Glutamatergic neuron (in vitro differentiated cells): ENCODE measurements at regions not wholly inside any gene's neighbourhood (a gene's known extent, or its start where the extent isn't known, plus 50 kb on each side); places are given as distances from the start of the nearest gene placed in this dataset.

Experiments used
- DNase-seq: peaks from one replicate; pipeline ENCODE4 v3.0.0; 2022
- H3K27ac Mint-ChIP-seq: one replicate; pipeline ENCODE4 v1.8.0; 2020; ENCODE audit warnings: mild to moderate bottlenecking, mixed read lengths, inconsistent platforms; ENCODE audit not compliant: unreplicated experiment
- H3K27me3 Mint-ChIP-seq: one replicate; pipeline ENCODE4 v1.8.0; 2020; ENCODE audit warnings: mild to moderate bottlenecking, moderate library complexity, mixed read lengths, inconsistent platforms; ENCODE audit not compliant: unreplicated experiment
- H3K36me3 Mint-ChIP-seq: one replicate; pipeline ENCODE4 v1.8.0; 2020; ENCODE audit warnings: mild to moderate bottlenecking, mixed read lengths, inconsistent platforms; ENCODE audit not compliant: unreplicated experiment
- H3K4me1 Mint-ChIP-seq: one replicate; pipeline ENCODE4 v1.8.0; 2020; ENCODE audit warnings: mild to moderate bottlenecking, low read depth, mixed read lengths, inconsistent platforms; ENCODE audit not compliant: unreplicated experiment
- H3K4me3 Mint-ChIP-seq: one replicate; pipeline ENCODE4 v1.8.0; 2020; ENCODE audit warnings: mild to moderate bottlenecking, mixed read lengths, inconsistent platforms; ENCODE audit not compliant: unreplicated experiment
- H3K9me3 Mint-ChIP-seq: one replicate; pipeline ENCODE4 v1.8.0; 2020; ENCODE audit warnings: mild to moderate bottlenecking, moderate library complexity, mixed read lengths, inconsistent platforms; ENCODE audit not compliant: unreplicated experiment
- TF ChIP-seq, protein P1 (sequence below): fragments of 200-600 bp; sonication (generic); IDR thresholded peaks from one replicate; pipeline ENCODE4 v1.5.0; 2021; ENCODE audit not compliant: partially characterized antibody, unreplicated experiment

GRCh38 chr13:79678100-79678499 lies 197.1 kb downstream of the NDFIP2 start:
- Mint-ChIP-seq H3K4me3 (no peak overlapping the region), H3K27me3 (no peaks in the 10 kb centered on the region), H3K36me3 (no peaks in the 10 kb centered on the region), H3K27ac (no peak overlapping the region), H3K9me3 (no peaks in the 10 kb centered on the region), H3K4me1 (peaks cover 11% of the 10 kb centered on the region)
- TF ChIP-seq, protein P1, sequence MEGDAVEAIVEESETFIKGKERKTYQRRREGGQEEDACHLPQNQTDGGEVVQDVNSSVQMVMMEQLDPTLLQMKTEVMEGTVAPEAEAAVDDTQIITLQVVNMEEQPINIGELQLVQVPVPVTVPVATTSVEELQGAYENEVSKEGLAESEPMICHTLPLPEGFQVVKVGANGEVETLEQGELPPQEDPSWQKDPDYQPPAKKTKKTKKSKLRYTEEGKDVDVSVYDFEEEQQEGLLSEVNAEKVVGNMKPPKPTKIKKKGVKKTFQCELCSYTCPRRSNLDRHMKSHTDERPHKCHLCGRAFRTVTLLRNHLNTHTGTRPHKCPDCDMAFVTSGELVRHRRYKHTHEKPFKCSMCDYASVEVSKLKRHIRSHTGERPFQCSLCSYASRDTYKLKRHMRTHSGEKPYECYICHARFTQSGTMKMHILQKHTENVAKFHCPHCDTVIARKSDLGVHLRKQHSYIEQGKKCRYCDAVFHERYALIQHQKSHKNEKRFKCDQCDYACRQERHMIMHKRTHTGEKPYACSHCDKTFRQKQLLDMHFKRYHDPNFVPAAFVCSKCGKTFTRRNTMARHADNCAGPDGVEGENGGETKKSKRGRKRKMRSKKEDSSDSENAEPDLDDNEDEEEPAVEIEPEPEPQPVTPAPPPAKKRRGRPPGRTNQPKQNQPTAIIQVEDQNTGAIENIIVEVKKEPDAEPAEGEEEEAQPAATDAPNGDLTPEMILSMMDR: no peak
- DNase-seq: no peak

- TF ChIP-seq, protein P1: no peak
- no peak for DNase-seq
- Mint-ChIP-seq H3K27ac (no peak overlapping the region), H3K4me3 (no peak overlapping the region), H3K36me3 (no peaks in the 10 kb centered on the region), H3K9me3 (no peaks in the 10 kb centered on the region), H3K27me3 (no peaks in the 10 kb centered on the region), H3K4me1 (peaks cover 9% of the 10 kb centered on the region)
These were observed 195.1 kb downstream of the NDFIP2 start for GRCh38 chr13:79675931-79676660.

- H3K36me3 Mint-ChIP-seq: no peaks in the 10 kb centered on the region
- no peak for DNase-seq
- no peaks in the 10 kb centered on the region for H3K9me3 Mint-ChIP-seq
- no peak overlapping the region for H3K27ac Mint-ChIP-seq
- TF ChIP-seq, protein P1: no peak
- H3K4me3 Mint-ChIP-seq: no peak overlapping the region
- H3K27me3 Mint-ChIP-seq: no peaks in the 10 kb centered on the region
- H3K4me1 Mint-ChIP-seq: peaks cover 4% of the 10 kb centered on the region
These were observed 194.0 kb downstream of the NDFIP2 start for GRCh38 chr13:79674765-79675515.

- no peak overlapping the region for H3K4me3 Mint-ChIP-seq
- peaks cover 3% of the 10 kb centered on the region for H3K27me3 Mint-ChIP-seq
- H3K36me3 Mint-ChIP-seq: no peaks in the 10 kb centered on the region
- no peaks in the 10 kb centered on the region for H3K9me3 Mint-ChIP-seq
- H3K4me1 Mint-ChIP-seq: peaks cover 4% of the 10 kb centered on the region
- no peak for DNase-seq
- no peak overlapping the region for H3K27ac Mint-ChIP-seq
- TF ChIP-seq, protein P1: no peak
These were observed 193.0 kb downstream of the NDFIP2 start for GRCh38 chr13:79673993-79674377.

DNA sequence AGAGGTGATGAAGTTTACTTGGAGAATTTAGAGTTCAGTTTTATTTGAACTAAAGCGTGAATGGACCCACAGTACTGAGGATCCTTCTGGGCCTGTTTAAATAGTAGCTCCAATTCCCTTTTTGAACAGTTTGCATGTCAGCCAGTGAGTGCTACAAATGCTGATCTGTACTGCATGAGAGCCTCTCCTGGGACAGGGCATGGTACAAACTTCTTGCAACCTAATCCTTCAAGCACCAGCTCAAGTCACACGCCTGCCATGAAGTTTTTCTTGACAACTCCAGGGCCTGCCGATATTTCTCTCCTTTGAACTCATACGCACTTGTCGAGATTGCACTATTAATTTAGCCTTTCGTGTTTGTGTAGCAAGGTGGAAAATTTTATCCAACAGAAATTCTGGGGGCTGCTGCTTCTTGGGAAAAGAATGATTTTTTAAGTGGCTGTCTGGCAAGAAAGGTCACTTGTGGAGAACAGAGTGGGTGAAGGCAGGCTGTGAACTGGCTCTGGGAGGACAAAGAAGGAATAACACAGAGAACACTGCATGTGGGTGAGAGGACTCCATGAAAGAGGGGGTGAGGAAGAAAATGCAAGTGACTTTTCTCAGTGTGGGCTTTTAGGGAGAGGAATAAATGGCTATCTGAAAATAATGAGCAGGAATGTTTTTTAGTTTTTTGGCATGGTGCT lies 192.5 kb downstream of the NDFIP2 start:
- H3K4me1 Mint-ChIP-seq: peaks cover 6% of the 10 kb centered on the region
- H3K36me3 Mint-ChIP-seq: no peaks in the 10 kb centered on the region
- no peak overlapping the region for H3K27ac Mint-ChIP-seq
- H3K4me3 Mint-ChIP-seq: no peak overlapping the region
- TF ChIP-seq, protein P1: no peak
- no peaks in the 10 kb centered on the region for H3K9me3 Mint-ChIP-seq
- peaks cover 3% of the 10 kb centered on the region for H3K27me3 Mint-ChIP-seq
- no peak for DNase-seq
